ENCODE measurements at regions not wholly inside any gene's neighbourhood (a gene's known extent, or its start where the extent isn't known, plus 50 kb on each side); places are given as distances from the start of the nearest gene placed in this dataset.

DNA sequence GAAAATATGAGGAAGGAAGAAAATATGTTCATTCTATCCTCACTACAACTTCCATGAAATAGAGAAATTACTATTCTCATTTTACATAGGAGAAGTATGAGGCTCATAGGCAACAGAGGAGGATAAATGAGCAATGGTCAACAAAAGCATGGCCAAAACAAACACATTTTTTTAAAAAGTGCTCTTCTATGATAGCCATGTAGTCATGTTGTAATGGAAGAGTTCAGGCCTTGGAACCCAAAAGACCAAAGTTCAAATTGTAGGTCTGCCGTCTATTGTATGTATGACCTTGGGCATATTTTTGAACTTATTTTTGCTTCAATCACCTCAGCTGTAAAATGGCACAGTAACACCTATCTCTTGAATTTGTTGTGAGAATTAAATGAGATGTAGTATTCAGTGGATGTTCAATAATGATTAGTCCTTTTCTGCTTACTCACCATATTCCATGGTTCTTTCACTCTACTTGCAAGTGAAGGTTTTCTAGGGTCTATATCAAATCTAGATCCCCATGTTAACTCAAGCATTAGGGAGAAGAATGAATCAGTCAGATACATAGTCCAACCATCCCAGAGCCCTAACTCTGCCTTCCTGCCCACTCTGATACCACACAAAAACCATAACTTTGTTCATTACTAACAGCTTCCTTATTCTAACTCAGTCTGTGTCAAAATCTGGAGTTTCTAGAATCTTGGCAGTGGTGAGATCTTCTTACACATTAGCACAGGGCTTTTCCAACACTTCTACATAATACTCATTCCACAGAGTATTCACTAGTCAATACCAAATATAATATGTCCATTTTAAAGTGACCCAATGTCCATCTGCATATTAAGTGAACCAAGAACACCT lies 353.2 kb downstream of the PLPP3 start:
- Histone ChIP-seq H4K91ac (ENCODE audit: low read length) (no peak overlapping the region), H3K9ac (ENCODE audit: low read length) (no peak overlapping the region), H3K27ac (ENCODE audit: low read length, poor library complexity, severe bottlenecking) (no peak overlapping the region), H3K4me2 (ENCODE audit: low read length, poor library complexity, severe bottlenecking) (no peak overlapping the region), H2AK5ac (ENCODE audit: low read length, severe bottlenecking) (no peak overlapping the region), H3K18ac (ENCODE audit: low read depth in 1 of 2, low read length in 2 of 2) (no peak overlapping the region), H4K8ac (ENCODE audit: low read length) (no peak overlapping the region), H3K4ac (ENCODE audit: low read depth in 1 of 2, low read length in 2 of 2) (no peak overlapping the region), H3K79me1 (replicated peaks; ENCODE audit: low read length, poor library complexity, severe bottlenecking) (no peaks in the 10 kb centered on the region), H3K27me3 (ENCODE audit: control insufficient read depth in 1 of 2, insufficient read depth in 1 of 2, low read length in 2 of 2) (no peaks in the 10 kb centered on the region), H3K14ac (ENCODE audit: low read length in 2 of 2) (no peak overlapping the region), H3K23ac (ENCODE audit: low read length in 2 of 2) (no peak overlapping the region), H2BK5ac (ENCODE audit: low read depth, low read length, poor library complexity, severe bottlenecking) (no peak overlapping the region), H3K4me3 (ENCODE audit: insufficient read depth in 1 of 2, low read depth in 1 of 2, low read length in 2 of 2) (no peak overlapping the region), H3K4me1 (ENCODE audit: control insufficient read depth, insufficient read depth, low read depth, low read length) (no peaks in the 10 kb centered on the region), H2BK120ac (ENCODE audit: low read depth, low read length) (no peak overlapping the region), H2BK15ac (ENCODE audit: low read depth, poor library complexity, severe bottlenecking) (no peak overlapping the region), H3K36me3 (ENCODE audit: control insufficient read depth in 1 of 2, insufficient read depth in 2 of 2, low read depth in 1 of 2, low read length in 2 of 2) (no peaks in the 10 kb centered on the region), H2BK12ac (ENCODE audit: low read length in 2 of 2) (no peak overlapping the region), H3K9me3 (ENCODE audit: control insufficient read depth, low read length) (no peaks in the 10 kb centered on the region), H2AFZ (ENCODE audit: low read depth, low read length) (no peak overlapping the region)
- WGBS, result 100% methylated on average over 1 of the region's 1 CpG
- DNase-seq, result no peak

DNA sequence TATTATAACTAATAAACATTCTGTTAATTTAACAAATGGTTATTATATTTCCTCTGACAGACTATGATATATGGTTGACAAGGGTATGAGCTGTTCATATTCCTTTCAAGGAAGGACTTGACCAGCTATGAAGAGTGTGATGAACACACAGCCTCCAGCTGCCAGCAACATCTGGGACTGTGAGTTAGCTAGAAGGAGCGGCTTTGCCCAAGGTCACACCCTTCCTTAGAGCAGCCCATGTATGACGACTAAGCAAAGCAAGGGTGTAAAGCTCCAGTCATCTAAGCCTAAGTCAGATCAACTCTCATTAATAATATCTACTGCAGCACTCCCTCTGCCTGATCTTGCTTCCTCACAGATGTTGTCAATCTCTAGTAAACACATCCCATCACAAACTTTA lies 355.4 kb downstream of the PLPP3 start:
- no peak overlapping the region for H4K8ac ChIP-seq (ENCODE audit: low read length)
- WGBS, result 93% methylated on average over 2 of the region's 2 CpGs
- H3K23ac ChIP-seq (ENCODE audit: low read length in 2 of 2), result no peak overlapping the region
- H3K4me1 ChIP-seq (ENCODE audit: control insufficient read depth, insufficient read depth, low read depth, low read length), result no peaks in the 10 kb centered on the region
- no peak overlapping the region for H2BK12ac ChIP-seq (ENCODE audit: low read length in 2 of 2)
- no peaks in the 10 kb centered on the region for H3K27me3 ChIP-seq (ENCODE audit: control insufficient read depth in 1 of 2, insufficient read depth in 1 of 2, low read length in 2 of 2)
- no peak overlapping the region for H2BK15ac ChIP-seq (ENCODE audit: low read depth, poor library complexity, severe bottlenecking)
- H3K27ac ChIP-seq (ENCODE audit: low read length, poor library complexity, severe bottlenecking), result no peak overlapping the region
- no peak overlapping the region for H3K9ac ChIP-seq (ENCODE audit: low read length)
- H4K91ac ChIP-seq (ENCODE audit: low read length), result no peak overlapping the region
- H2AK5ac ChIP-seq (ENCODE audit: low read length, severe bottlenecking), result no peak overlapping the region
- no peak overlapping the region for H3K18ac ChIP-seq (ENCODE audit: low read depth in 1 of 2, low read length in 2 of 2)
- no peak overlapping the region for H2AFZ ChIP-seq (ENCODE audit: low read depth, low read length)
- no peak overlapping the region for H3K4ac ChIP-seq (ENCODE audit: low read depth in 1 of 2, low read length in 2 of 2)
- no peak overlapping the region for H2BK120ac ChIP-seq (ENCODE audit: low read depth, low read length)
- H3K4me2 ChIP-seq (ENCODE audit: low read length, poor library complexity, severe bottlenecking), result no peak overlapping the region
- DNase-seq, result no peak
- H3K79me1 ChIP-seq (replicated peaks; ENCODE audit: low read length, poor library complexity, severe bottlenecking), result no peaks in the 10 kb centered on the region
- no peak overlapping the region for H3K14ac ChIP-seq (ENCODE audit: low read length in 2 of 2)
- no peaks in the 10 kb centered on the region for H3K9me3 ChIP-seq (ENCODE audit: control insufficient read depth, low read length)
- no peak overlapping the region for H3K4me3 ChIP-seq (ENCODE audit: insufficient read depth in 1 of 2, low read depth in 1 of 2, low read length in 2 of 2)
- H2BK5ac ChIP-seq (ENCODE audit: low read depth, low read length, poor library complexity, severe bottlenecking), result no peak overlapping the region
- H3K36me3 ChIP-seq (ENCODE audit: control insufficient read depth in 1 of 2, insufficient read depth in 2 of 2, low read depth in 1 of 2, low read length in 2 of 2), result no peaks in the 10 kb centered on the region

DNA sequence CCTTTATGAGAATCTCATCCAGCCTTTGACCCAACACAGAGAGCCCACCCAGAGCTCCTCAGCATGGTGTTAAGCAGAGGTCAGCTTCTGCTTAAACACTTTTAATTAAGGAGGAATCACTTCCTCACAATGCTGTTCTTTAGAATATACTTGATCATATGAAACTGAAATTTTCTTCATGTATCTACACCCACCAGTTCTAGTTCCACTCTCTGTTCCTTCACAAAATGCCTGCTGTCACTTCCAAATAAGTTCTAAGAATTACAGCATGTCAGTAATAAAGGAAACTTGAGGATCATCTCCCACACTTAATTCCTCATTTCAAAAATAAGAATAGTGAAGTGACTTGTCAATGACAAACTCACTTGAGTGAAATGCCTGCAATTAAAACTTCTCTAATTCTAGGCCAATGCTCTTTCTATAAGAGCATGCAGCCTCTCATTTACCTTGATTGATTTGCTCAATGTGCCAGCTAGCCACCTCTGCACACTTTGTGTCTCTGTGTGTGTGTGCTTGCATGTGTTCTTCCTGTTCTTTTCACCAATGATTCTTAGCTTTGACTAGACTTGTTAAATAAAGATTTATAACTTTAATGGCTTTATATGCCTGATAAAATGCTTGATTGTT lies 356.3 kb downstream of the PLPP3 start:
- Histone ChIP-seq H2BK12ac (ENCODE audit: low read length in 2 of 2) (no peak overlapping the region), H4K91ac (ENCODE audit: low read length) (no peak overlapping the region), H3K79me1 (replicated peaks; ENCODE audit: low read length, poor library complexity, severe bottlenecking) (no peaks in the 10 kb centered on the region), H3K4me2 (ENCODE audit: low read length, poor library complexity, severe bottlenecking) (no peak overlapping the region), H2BK15ac (ENCODE audit: low read depth, poor library complexity, severe bottlenecking) (no peak overlapping the region), H3K4ac (ENCODE audit: low read depth in 1 of 2, low read length in 2 of 2) (no peak overlapping the region), H3K9ac (ENCODE audit: low read length) (no peak overlapping the region), H3K4me3 (ENCODE audit: insufficient read depth in 1 of 2, low read depth in 1 of 2, low read length in 2 of 2) (no peak overlapping the region), H3K27me3 (ENCODE audit: control insufficient read depth in 1 of 2, insufficient read depth in 1 of 2, low read length in 2 of 2) (no peaks in the 10 kb centered on the region), H3K23ac (ENCODE audit: low read length in 2 of 2) (no peak overlapping the region), H3K9me3 (ENCODE audit: control insufficient read depth, low read length) (no peaks in the 10 kb centered on the region), H2AK5ac (ENCODE audit: low read length, severe bottlenecking) (no peak overlapping the region), H3K18ac (ENCODE audit: low read depth in 1 of 2, low read length in 2 of 2) (no peak overlapping the region), H3K14ac (ENCODE audit: low read length in 2 of 2) (no peak overlapping the region), H3K36me3 (ENCODE audit: control insufficient read depth in 1 of 2, insufficient read depth in 2 of 2, low read depth in 1 of 2, low read length in 2 of 2) (no peaks in the 10 kb centered on the region), H4K8ac (ENCODE audit: low read length) (no peak overlapping the region), H3K27ac (ENCODE audit: low read length, poor library complexity, severe bottlenecking) (no peak overlapping the region), H2BK120ac (ENCODE audit: low read depth, low read length) (no peak overlapping the region), H2BK5ac (ENCODE audit: low read depth, low read length, poor library complexity, severe bottlenecking) (no peak overlapping the region), H3K4me1 (ENCODE audit: control insufficient read depth, insufficient read depth, low read depth, low read length) (no peaks in the 10 kb centered on the region), H2AFZ (ENCODE audit: low read depth, low read length) (no peak overlapping the region)
- no peak for DNase-seq

DNA sequence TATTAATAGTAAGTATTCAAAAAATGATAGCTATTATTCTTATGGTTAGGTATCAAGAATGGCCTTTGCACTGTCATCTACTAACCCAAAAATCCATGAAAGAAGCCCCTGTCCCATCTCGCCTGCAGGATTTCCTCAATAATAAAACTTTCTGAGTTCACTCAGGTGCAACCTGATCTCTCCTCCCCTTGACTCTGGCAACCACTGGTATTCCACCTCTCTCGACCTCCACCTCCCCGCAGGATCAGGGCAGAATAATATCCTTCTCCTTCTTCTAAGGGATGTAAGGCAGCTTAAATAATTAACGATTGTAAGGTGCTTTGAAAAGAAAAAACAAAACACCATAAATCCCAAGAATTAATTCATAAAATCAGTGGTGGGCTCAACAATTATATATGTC lies 359.3 kb downstream of the PLPP3 start:
- no peaks in the 10 kb centered on the region for H3K79me1 ChIP-seq (replicated peaks; ENCODE audit: low read length, poor library complexity, severe bottlenecking)
- H3K9ac ChIP-seq (ENCODE audit: low read length), result no peak overlapping the region
- H2AFZ ChIP-seq (ENCODE audit: low read depth, low read length), result no peak overlapping the region
- H3K14ac ChIP-seq (ENCODE audit: low read length in 2 of 2), result no peak overlapping the region
- H4K91ac ChIP-seq (ENCODE audit: low read length), result no peak overlapping the region
- no peak overlapping the region for H2BK120ac ChIP-seq (ENCODE audit: low read depth, low read length)
- no peak overlapping the region for H3K27ac ChIP-seq (ENCODE audit: low read length, poor library complexity, severe bottlenecking)
- H3K9me3 ChIP-seq (ENCODE audit: control insufficient read depth, low read length), result no peaks in the 10 kb centered on the region
- H2BK5ac ChIP-seq (ENCODE audit: low read depth, low read length, poor library complexity, severe bottlenecking), result no peak overlapping the region
- H3K18ac ChIP-seq (ENCODE audit: low read depth in 1 of 2, low read length in 2 of 2), result no peak overlapping the region
- WGBS, result 100% methylated on average over 1 of the region's 4 CpGs
- no peaks in the 10 kb centered on the region for H3K4me1 ChIP-seq (ENCODE audit: control insufficient read depth, insufficient read depth, low read depth, low read length)
- no peak overlapping the region for H2BK12ac ChIP-seq (ENCODE audit: low read length in 2 of 2)
- no peak overlapping the region for H2AK5ac ChIP-seq (ENCODE audit: low read length, severe bottlenecking)
- no peak overlapping the region for H3K4me2 ChIP-seq (ENCODE audit: low read length, poor library complexity, severe bottlenecking)
- no peak overlapping the region for H3K4ac ChIP-seq (ENCODE audit: low read depth in 1 of 2, low read length in 2 of 2)
- no peak overlapping the region for H3K4me3 ChIP-seq (ENCODE audit: insufficient read depth in 1 of 2, low read depth in 1 of 2, low read length in 2 of 2)
- no peaks in the 10 kb centered on the region for H3K27me3 ChIP-seq (ENCODE audit: control insufficient read depth in 1 of 2, insufficient read depth in 1 of 2, low read length in 2 of 2)
- H4K8ac ChIP-seq (ENCODE audit: low read length), result no peak overlapping the region
- H3K23ac ChIP-seq (ENCODE audit: low read length in 2 of 2), result no peak overlapping the region
- H3K36me3 ChIP-seq (ENCODE audit: control insufficient read depth in 1 of 2, insufficient read depth in 2 of 2, low read depth in 1 of 2, low read length in 2 of 2), result no peaks in the 10 kb centered on the region
- DNase-seq, result no peak
- H2BK15ac ChIP-seq (ENCODE audit: low read depth, poor library complexity, severe bottlenecking), result no peak overlapping the region
